GM19455 (cell line): ENCODE measurements at regions not wholly inside any gene's neighbourhood (a gene's known extent, or its start where the extent isn't known, plus 50 kb on each side); places are given as distances from the start of the nearest gene placed in this dataset.
"Not testable (repeated sequence)": the region's sequence is repeated elsewhere in the genome, so short reads cannot be mapped to it uniquely, and the experiment has no call there.

Experiments used
- ATAC-seq: cut with Tn5 transposase; IDR thresholded peaks from one replicate; pipeline ENCODE4 v1.9.1; 2021; ENCODE audit not compliant: unreplicated experiment

DNA sequence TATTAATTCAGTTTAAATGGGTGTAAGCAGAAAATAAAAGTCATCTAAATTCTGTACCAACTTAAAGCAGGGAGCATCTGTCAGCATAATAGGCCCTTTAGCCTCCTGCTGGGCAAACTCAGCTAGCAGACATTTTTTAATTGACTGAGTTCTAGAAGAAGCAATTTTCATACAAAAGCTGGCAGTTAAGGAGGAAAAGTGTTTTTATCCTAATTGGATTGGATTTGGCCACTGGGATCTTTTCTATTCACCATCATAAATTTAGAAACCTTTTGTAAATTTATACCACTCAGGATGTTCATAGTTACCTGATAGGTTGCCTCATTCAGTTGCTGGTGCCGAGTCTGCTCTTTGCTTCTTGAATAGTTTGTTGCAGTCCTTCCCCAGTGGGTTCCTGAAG is 262.7 kb upstream of the FSIP2 start:
- no peak for ATAC-seq

DNA sequence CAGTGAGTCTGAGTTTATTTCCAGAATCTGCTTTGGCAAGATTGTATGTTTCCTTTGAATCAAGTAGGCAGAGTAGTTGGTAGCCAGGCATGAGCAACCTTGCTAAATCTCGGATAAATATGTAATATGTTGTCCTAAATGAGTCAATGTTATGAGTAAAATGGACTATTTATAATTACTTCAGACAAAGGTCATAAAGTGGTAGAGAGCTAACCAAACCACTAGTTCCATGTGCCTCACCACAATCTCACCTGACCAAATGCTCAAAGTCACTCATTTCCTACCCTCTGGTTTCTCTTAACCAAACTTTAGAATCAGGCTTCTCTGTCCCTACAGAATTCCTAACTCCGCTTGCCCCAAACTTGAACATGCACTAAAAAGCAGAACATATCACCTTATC is 261.2 kb upstream of the FSIP2 start:
- no peak for ATAC-seq

DNA sequence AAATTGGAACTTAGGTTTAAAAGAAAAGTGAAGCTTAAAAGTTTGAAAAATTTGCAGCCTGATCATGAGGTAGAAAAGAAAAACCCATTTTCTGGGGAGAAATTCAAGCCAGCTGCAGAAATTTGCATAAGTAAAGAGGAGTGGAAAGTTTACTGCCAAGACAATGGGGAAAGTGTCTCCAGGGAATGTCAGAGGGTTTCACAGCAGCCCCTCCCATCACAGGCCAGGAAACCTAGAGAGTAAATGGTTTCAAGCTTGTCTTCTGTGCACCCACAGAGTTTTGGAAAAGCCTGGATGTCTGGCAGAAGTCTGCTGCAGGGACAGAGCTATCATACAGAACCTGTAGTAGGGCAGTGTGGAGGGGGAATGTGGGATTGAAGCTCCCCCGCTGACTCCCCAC is 254.0 kb upstream of the FSIP2 start:
- ATAC-seq, result no peak

GRCh38 chr2:185502351-185502750 is 236.3 kb upstream of the FSIP2 start:
- no peak for ATAC-seq

- ATAC-seq, result no peak
Observed at GRCh38 chr2:185507719-185508118, 230.9 kb upstream of the FSIP2 start.

- no peak for ATAC-seq
Observed at GRCh38 chr2:185510060-185510459, 228.5 kb upstream of the FSIP2 start.

DNA sequence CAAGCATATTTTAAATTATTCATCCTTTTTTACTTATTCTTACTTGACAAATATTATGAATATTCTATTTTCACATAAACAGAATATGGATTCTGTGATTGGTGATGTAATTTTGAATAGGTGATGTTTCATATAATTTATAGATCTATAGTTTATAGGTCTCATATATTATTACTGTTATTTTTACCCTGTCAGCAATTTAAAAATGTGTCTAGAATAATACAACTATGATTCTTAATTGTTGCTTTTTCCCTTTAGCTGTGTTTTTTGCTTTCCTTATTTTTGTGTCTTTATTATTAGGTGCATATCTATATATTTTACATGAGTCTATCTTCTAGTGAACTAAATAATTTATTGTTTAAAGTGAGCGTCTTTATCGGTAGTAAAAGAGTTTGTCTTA is 226.7 kb upstream of the FSIP2 start:
- ATAC-seq, result no peak

- ATAC-seq, result no peak
Observed at GRCh38 chr2:185522472-185522871, 216.1 kb upstream of the FSIP2 start.

- not testable (repeated sequence) for ATAC-seq
Observed at GRCh38 chr2:185524242-185524641, 214.4 kb upstream of the FSIP2 start.

DNA sequence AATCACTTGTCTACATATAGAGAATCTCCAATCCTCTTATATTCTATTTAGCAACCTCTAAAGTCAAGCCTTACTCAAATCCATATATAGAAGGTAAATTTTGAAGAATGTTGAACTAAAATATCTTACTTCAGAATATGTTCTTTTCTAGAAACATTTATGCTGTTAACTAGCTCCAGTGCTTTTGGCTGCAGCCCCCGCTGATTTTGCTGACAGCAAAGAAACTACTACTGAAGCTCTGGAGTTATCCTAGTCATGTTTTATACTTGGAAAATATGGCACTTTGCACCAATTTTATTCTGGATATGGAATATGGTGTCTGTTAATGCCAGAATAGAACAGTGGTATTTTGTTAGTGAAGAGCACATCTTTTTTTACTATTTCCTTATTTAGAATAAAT is 212.4 kb upstream of the FSIP2 start:
- no peak for ATAC-seq

DNA sequence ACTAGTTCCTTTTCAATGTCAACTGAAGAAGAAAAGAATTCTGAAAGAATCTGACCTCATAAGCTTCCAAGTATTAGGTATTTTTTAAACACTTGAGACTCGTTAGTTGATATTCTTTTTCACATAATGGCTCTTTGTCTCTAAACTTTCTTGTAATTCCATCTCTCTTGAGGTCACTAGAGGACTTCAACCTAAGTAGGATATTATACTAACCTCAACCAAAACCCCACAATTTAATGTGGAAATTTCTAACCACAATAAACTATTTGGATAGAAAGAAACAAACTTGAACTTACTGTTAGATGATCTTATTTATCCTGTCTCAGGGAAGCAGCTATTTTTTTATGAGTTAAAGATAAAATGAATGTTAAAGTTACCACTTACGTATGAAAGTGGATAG is 206.9 kb upstream of the FSIP2 start:
- ATAC-seq, result no peak

GRCh38 chr2:185537689-185538088 is 200.9 kb upstream of the FSIP2 start:
- no peak for ATAC-seq

DNA sequence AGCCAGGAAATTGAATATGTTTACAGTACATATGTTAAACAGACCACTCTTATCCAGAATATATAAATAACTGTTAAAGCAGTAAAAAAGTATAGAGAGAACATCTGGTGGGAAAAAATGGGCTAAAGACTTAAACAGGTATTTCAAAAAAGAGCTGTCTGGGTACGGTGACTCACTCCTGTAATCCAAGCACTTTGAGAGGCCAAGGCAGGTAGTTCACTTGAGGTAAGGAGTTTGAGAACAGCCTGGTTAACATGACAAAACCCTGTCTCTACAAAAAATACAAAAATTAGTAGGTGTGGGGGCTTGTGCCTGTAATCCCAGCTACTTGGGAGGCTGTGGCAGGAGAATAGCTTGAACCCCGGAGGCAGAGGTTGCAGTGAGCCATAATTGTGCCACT is 171.4 kb upstream of the FSIP2 start:
- ATAC-seq, result no peak

- ATAC-seq, result no peak
Observed at GRCh38 chr2:185567940-185568339, 170.7 kb upstream of the FSIP2 start.

DNA sequence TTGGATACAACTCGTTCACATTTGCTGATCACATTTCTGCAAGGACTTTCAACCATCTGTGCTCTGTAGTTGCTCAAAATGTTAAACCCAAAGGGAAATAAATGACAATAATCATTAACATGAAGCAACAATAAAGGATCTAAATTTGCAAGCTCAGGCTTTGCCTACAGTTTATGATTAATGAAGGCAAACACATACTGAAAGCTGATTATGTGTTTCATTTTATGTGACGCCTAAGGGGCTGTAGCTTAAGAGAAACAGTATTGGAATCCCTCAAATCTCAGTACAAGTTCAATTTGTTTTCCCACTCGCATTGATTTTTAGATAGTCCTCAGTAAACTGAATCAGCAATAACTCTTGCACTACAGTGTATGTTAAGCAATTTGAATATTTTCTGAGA is 160.3 kb upstream of the FSIP2 start:
- ATAC-seq, result no peak

- ATAC-seq, result no peak
Observed at GRCh38 chr2:185583058-185583816, 155.4 kb upstream of the FSIP2 start.

DNA sequence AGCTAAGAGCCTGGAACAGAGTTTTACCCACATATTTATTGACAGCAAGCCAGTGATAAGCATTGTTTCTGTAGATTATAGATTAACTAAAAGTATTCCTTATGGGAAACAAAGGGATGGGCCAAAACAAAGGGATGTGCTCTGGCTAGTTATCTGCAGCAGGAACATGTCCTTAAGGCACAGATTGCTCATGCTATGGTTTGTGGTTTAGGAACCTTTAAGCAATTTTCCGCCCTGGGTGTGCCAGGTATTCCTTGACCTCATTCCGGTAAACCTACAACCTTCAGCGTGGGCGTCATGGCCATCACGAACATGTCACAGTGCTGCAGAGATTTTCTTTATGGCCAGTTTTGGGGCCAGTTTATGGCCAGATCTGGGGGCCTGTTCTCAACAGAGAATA is 153.4 kb upstream of the FSIP2 start:
- not testable (repeated sequence) for ATAC-seq

GRCh38 chr2:185591276-185591675 is 147.3 kb upstream of the FSIP2 start:
- not testable (repeated sequence) for ATAC-seq

DNA sequence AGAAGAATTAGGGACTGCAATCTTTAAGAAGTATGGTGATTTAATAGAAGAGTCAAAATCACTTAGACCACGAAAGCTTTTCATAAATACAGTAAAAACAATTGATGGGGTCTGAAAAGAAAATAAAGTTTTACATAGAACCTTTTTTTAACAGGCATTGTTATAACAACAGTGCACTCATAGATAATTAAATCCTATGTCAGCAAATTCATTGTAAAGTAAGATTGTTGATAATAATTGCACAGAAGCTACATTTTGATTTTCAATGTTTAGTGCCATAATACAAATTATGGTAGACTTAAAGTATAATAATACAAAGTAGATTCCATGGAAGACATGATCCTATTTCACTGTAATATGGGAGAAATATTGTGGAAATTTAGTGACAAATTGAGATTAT is 130.7 kb upstream of the FSIP2 start:
- no peak for ATAC-seq

DNA sequence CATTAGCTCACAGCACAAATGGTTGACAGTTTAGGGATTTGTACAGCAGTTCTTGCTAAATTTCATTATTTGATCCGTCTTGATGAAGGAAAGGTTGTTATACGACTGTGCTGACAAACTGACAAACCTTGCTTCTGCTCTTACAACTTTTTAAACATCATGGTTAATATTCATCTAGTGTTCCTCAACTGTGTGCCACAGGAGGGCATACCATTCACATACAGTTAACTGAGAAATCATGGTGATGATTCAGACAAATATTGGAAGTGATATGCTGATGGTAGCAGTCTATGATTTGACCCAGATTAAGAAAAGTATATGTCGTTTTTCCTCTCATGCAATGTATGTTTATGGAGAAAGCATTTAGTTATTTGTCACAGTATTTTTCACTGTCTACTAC is 129.8 kb upstream of the FSIP2 start:
- ATAC-seq, result no peak

- no peak for ATAC-seq
Observed at GRCh38 chr2:185610301-185610700, 128.3 kb upstream of the FSIP2 start.

GRCh38 chr2:185618625-185619024 is 120.0 kb upstream of the FSIP2 start:
- ATAC-seq, result no peak

- no peak for ATAC-seq
Observed at GRCh38 chr2:185625604-185626003, 113.0 kb upstream of the FSIP2 start.
